DND-41 (cell line): ENCODE measurements at regions not wholly inside any gene's neighbourhood (a gene's known extent, or its start where the extent isn't known, plus 50 kb on each side); places are given as distances from the start of the nearest gene placed in this dataset.

Experiments
- ATAC-seq: fragments of 200-7000 bp; cut with Tn5 transposase; 3 replicates; pipeline ENCODE4 v1.9.1; 2021; ENCODE audit warnings: low read depth; ENCODE audit not compliant: insufficient read depth
- DNase-seq: peaks from one replicate; pipeline ENCODE4 v3.0.0-alpha.2; 2020
- H2AFZ ChIP-seq: 2 replicates; pipeline ENCODE4 v1.6.0; 2012; ENCODE audit warnings: low read depth, low read length
- H3K27ac ChIP-seq: 2 replicates; pipeline ENCODE4 v1.5.1; 2012; ENCODE audit warnings: low read length, inconsistent platforms
- H3K27me3 ChIP-seq: fragments of 200-600 bp; sonication (generic); 2 replicates; pipeline ENCODE4 v1.6.0; 2012; ENCODE audit warnings: low read length, mild to moderate bottlenecking, inconsistent platforms; ENCODE audit not compliant: insufficient read depth, poor library complexity
- H3K36me3 ChIP-seq: 2 replicates; pipeline ENCODE4 v1.5.1; 2012; ENCODE audit warnings: low read length, inconsistent platforms; ENCODE audit not compliant: insufficient read depth
- H3K4me1 ChIP-seq: 2 replicates; pipeline ENCODE4 v1.5.1; 2012; ENCODE audit warnings: mild to moderate bottlenecking, low read length; ENCODE audit not compliant: insufficient read depth
- H3K4me2 ChIP-seq: 2 replicates; pipeline ENCODE4 v1.6.0; 2012; ENCODE audit warnings: mild to moderate bottlenecking, moderate library complexity, low read length, inconsistent platforms; ENCODE audit not compliant: insufficient read depth
- H3K4me3 ChIP-seq, 2 experiments: fragments of 200-600 bp in 1 of 2; shearing (Covaris generic) in 1 of 2; 2 replicates each; pipeline ENCODE4 v1.5.1; 2012 to 2016; ENCODE audit warnings: inconsistent platforms in 2 of 2, low read length in 2 of 2, mild to moderate bottlenecking in 2 of 2, low read depth in 1 of 2, moderate library complexity in 1 of 2
- H3K79me2 ChIP-seq: 2 replicates; pipeline ENCODE4 v1.6.0; 2012; ENCODE audit warnings: low read length, inconsistent platforms; ENCODE audit not compliant: insufficient read depth
- H3K9ac ChIP-seq: 2 replicates; pipeline ENCODE4 v1.6.0; 2012; ENCODE audit warnings: low read depth, mild to moderate bottlenecking, inconsistent platforms, low read length, moderate library complexity
- H3K9me3 ChIP-seq: 2 replicates; pipeline ENCODE4 v1.5.1; 2012; ENCODE audit warnings: low read length, moderate library complexity, mild to moderate bottlenecking, inconsistent platforms; ENCODE audit not compliant: insufficient read depth, severe bottlenecking
- H4K20me1 ChIP-seq: 2 replicates; pipeline ENCODE4 v1.6.0; 2012; ENCODE audit warnings: low read length; ENCODE audit not compliant: insufficient read depth
- CTCF ChIP-seq: IDR thresholded peaks from 2 replicates; pipeline ENCODE4 v1.5.1; 2012; ENCODE audit warnings: borderline replicate concordance, low read length, moderate library complexity, mild to moderate bottlenecking; ENCODE audit not compliant: poor library complexity, severe bottlenecking; ENCODE audit errors: extremely low read depth
- EZH2 ChIP-seq: IDR thresholded peaks from 3 replicates; pipeline ENCODE4 v1.6.1; 2012; ENCODE audit warnings: borderline replicate concordance, low read depth, mild to moderate bottlenecking, moderate library complexity, low read length, inconsistent platforms; ENCODE audit not compliant: severe bottlenecking

GRCh38 chr1:8144323-8144722 is 118.2 kb upstream of the ERRFI1 start:
- Histone ChIP-seq H3K27ac (no peak overlapping the region), H2AFZ (no peak overlapping the region), H3K36me3 (no peaks in the 10 kb centered on the region), H3K4me2 (no peak overlapping the region), H4K20me1 (no peaks in the 10 kb centered on the region), H3K9ac (no peak overlapping the region), H3K4me1 (peaks cover 18% of the 10 kb centered on the region), H3K4me3 (no peak overlapping the region), H3K79me2 (no peaks in the 10 kb centered on the region), H3K27me3 (no peaks in the 10 kb centered on the region), H3K9me3 (no peaks in the 10 kb centered on the region)
- no peak for TF ChIP-seq CTCF
- TF ChIP-seq EZH2: no peak
- ATAC-seq (no peak), DNase-seq (no peak)

GRCh38 chr1:8142955-8143629 is 117.0 kb upstream of the ERRFI1 start:
- peaks cover 14% of the 10 kb centered on the region for H3K4me1 ChIP-seq
- ATAC-seq: no peak
- no peaks in the 10 kb centered on the region for H3K79me2 ChIP-seq
- DNase-seq: no peak
- no peak overlapping the region for H2AFZ ChIP-seq
- H3K4me3 ChIP-seq: no peak overlapping the region
- no peaks in the 10 kb centered on the region for H3K36me3 ChIP-seq
- H4K20me1 ChIP-seq: no peaks in the 10 kb centered on the region
- no peak overlapping the region for H3K9ac ChIP-seq
- no peaks in the 10 kb centered on the region for H3K27me3 ChIP-seq
- H3K4me2 ChIP-seq: no peak overlapping the region
- no peaks in the 10 kb centered on the region for H3K9me3 ChIP-seq
- H3K27ac ChIP-seq: no peak overlapping the region
- TF ChIP-seq EZH2 (no peak), CTCF (no peak)

DNA sequence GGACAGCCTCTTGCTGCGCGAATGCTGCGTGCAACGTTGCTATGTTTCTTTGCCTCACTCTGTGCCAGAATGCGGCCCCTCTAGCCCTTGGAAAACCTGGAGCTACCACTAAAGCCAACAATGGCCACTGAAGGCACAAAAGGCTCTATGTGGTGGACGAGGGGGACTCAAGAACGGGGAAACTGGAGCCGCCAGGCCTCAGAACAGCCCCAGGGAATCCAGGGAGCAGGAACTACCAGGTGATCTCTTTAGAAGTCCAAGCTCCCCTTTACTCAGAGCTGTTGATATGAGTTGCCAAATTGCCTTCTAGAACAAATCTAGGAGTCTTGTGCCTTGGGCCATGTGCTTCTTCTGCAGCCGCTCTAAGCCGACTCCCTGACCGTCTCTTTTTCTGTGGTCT is 113.8 kb upstream of the ERRFI1 start:
- H2AFZ ChIP-seq: no peak overlapping the region
- no peak overlapping the region for H3K27ac ChIP-seq
- H3K4me1 ChIP-seq: no peaks in the 10 kb centered on the region

More for the DNA sequence above, 113.8 kb upstream of the ERRFI1 start:
- no peak for TF ChIP-seq CTCF
- TF ChIP-seq EZH2: no peak
- no peak overlapping the region for H3K9ac ChIP-seq
- H3K4me3 ChIP-seq: no peak overlapping the region
- ATAC-seq: no peak
- no peaks in the 10 kb centered on the region for H3K79me2 ChIP-seq
- H3K9me3 ChIP-seq: no peaks in the 10 kb centered on the region
- no peaks in the 10 kb centered on the region for H3K27me3 ChIP-seq
- H4K20me1 ChIP-seq: no peaks in the 10 kb centered on the region
- no peak for DNase-seq
- H3K4me2 ChIP-seq: no peak overlapping the region
- no peaks in the 10 kb centered on the region for H3K36me3 ChIP-seq
